ENCODE measurements at regions not wholly inside any gene's neighbourhood (a gene's known extent, or its start where the extent isn't known, plus 50 kb on each side); places are given as distances from the start of the nearest gene placed in this dataset.

DNA sequence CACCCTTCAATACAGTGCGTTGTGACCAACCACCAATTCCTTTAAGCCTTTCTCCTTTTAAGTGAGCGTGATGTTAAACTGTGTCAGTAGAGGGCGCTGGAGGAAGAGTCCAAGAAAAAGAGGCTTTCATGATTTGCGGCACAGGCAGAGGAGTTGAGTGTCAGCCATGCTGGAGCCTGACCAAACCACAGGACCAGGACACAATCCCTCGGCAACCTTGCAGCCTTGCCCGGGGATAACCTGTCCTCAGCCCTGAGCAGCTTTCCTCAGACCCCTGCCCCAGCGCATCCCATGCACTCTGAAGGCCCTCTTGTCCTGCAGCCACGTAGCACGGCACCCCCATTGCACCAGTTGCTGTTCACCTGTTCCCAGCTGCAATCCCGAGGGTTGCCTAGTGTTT lies 53.5 kb upstream of the SMIM31 start:
- no peak for DNase-seq (ENCODE audit: low read depth)

DNA sequence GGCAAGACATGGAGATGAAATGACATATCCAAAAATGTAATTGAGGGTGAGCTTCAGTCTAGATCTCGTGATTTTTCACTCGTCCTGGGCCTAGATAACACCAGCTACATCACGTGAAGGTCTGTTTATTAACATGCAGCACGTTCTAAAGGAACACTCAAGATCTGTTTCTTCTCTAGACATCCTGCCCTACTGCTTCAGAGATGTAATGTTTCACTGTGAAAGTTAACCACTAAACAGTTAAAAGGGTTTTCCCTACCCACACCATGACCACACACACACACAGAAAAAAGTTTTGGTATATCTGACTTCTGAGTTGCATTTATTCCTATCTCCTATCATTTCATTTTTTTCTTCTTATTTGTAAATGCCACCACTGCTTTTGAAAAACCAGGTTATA lies 52.3 kb upstream of the SMIM31 start:
- DNase-seq (ENCODE audit: low read depth), result no peak

Measured in renal cortical epithelial cell (primary cell).